ENCODE measurements at regions not wholly inside any gene's neighbourhood (a gene's known extent, or its start where the extent isn't known, plus 50 kb on each side); places are given as distances from the start of the nearest gene placed in this dataset.
A peak's percentile ranks its signal among the peaks of the same experiment; 100 is the strongest.
"Not testable (repeated sequence)": the region's sequence is repeated elsewhere in the genome, so short reads cannot be mapped to it uniquely, and the experiment has no call there.

- H3K4me3 ChIP-seq = no peak overlapping the region
- no peak overlapping the region for H3K27ac ChIP-seq
- no peaks in the 10 kb centered on the region for H3K27me3 ChIP-seq
- TF ChIP-seq CTCF (IDR thresholded peaks at IDR 0.05) = no peak
- ATAC-seq (no peak), DNase-seq (no peak)
- H3K9me3 ChIP-seq = no peaks in the 10 kb centered on the region
- intact Hi-C loops (cut with DNase I) = no loop called here
- no peaks in the 10 kb centered on the region for H3K4me1 ChIP-seq
- no peaks in the 10 kb centered on the region for H3K36me3 ChIP-seq
Observed at GRCh38 chr18:67402543-67402942, 114.0 kb downstream of the DSEL start.

- Histone ChIP-seq H3K4me3 (no peak overlapping the region), H3K9me3 (no peaks in the 10 kb centered on the region), H3K4me1 (no peaks in the 10 kb centered on the region), H3K27ac (no peak overlapping the region), H3K27me3 (no peaks in the 10 kb centered on the region), H3K36me3 (no peaks in the 10 kb centered on the region)
- ATAC-seq (no peak), DNase-seq (no peak)
- TF ChIP-seq CTCF (IDR thresholded peaks at IDR 0.05) = no peak
- intact Hi-C loops (cut with DNase I) = no loop called here
Observed at GRCh38 chr18:67400502-67401117, 115.9 kb downstream of the DSEL start.

GRCh38 chr18:67386032-67386431, 130.5 kb downstream of the DSEL start:
- ATAC-seq = no peak
- Histone ChIP-seq H3K36me3 (no peaks in the 10 kb centered on the region), H3K4me1 (no peaks in the 10 kb centered on the region), H3K27me3 (no peaks in the 10 kb centered on the region), H3K27ac (no peak overlapping the region), H3K9me3 (no peaks in the 10 kb centered on the region), H3K4me3 (no peak overlapping the region)
- intact Hi-C loops (cut with DNase I) = no loop called here
- TF ChIP-seq CTCF (IDR thresholded peaks at IDR 0.05) = no peak
- DNase-seq = no peak

- no peak overlapping the region for H3K4me3 ChIP-seq
- no peak for TF ChIP-seq CTCF (IDR thresholded peaks at IDR 0.05)
- no peaks in the 10 kb centered on the region for H3K9me3 ChIP-seq
- no peaks in the 10 kb centered on the region for H3K4me1 ChIP-seq
- H3K27ac ChIP-seq = no peak overlapping the region
- ATAC-seq = no peak
- no peak for DNase-seq
- no peaks in the 10 kb centered on the region for H3K27me3 ChIP-seq
- H3K36me3 ChIP-seq = no peaks in the 10 kb centered on the region
- intact Hi-C loops (cut with DNase I) = no loop called here
Observed at GRCh38 chr18:67385455-67385854, 131.1 kb downstream of the DSEL start.

- intact Hi-C loops (cut with DNase I); H3K4me3 ChIP-seq; H3K4me1 ChIP-seq; H3K36me3 ChIP-seq; DNase-seq; H3K9me3 ChIP-seq; H3K27ac ChIP-seq; H3K27me3 ChIP-seq; ATAC-seq: not testable (repeated sequence)
Observed at GRCh38 chr18:67384057-67384456, 132.5 kb downstream of the DSEL start.

GRCh38 chr18:67381608-67382150, 134.8 kb downstream of the DSEL start:
- no peaks in the 10 kb centered on the region for H3K9me3 ChIP-seq
- no peak for TF ChIP-seq CTCF (IDR thresholded peaks at IDR 0.05)
- no peaks in the 10 kb centered on the region for H3K27me3 ChIP-seq
- no peaks in the 10 kb centered on the region for H3K4me1 ChIP-seq
- no peaks in the 10 kb centered on the region for H3K36me3 ChIP-seq
- ATAC-seq = peak; percentile 24
- intact Hi-C loops (cut with DNase I) = no loop called here
- H3K27ac ChIP-seq = no peak overlapping the region
- H3K4me3 ChIP-seq = no peak overlapping the region
- no peak for DNase-seq

Data from upper lobe of right lung (tissue), 1 donor.